ENCODE measurements at regions not wholly inside any gene's neighbourhood (a gene's known extent, or its start where the extent isn't known, plus 50 kb on each side); places are given as distances from the start of the nearest gene placed in this dataset.

- H3K79me2 ChIP-seq (ENCODE audit: low read depth): no peaks in the 10 kb centered on the region
- no peak overlapping the region for H3K27ac Mint-ChIP-seq
- peaks cover 19% of the 10 kb centered on the region for H3K4me1 ChIP-seq
- no peak overlapping the region for H3K4me3 ChIP-seq
- no peaks in the 10 kb centered on the region for H3K9me3 ChIP-seq (ENCODE audit: low read depth)
- no peaks in the 10 kb centered on the region for H3K9me3 Mint-ChIP-seq
- H3F3A ChIP-seq (ENCODE audit: low read depth): peaks cover 12% of the 10 kb centered on the region
- no peaks in the 10 kb centered on the region for H3K36me3 Mint-ChIP-seq
- H3K27ac ChIP-seq: no peak overlapping the region
- no peak for DNase-seq (ENCODE audit: low spot score)
- no peak overlapping the region for H2AFZ ChIP-seq (replicated peaks)
- H4K20me1 ChIP-seq (ENCODE audit: low read depth): no peaks in the 10 kb centered on the region
- H3K27me3 ChIP-seq: no peaks in the 10 kb centered on the region
- no peak overlapping the region for H3K4me3 Mint-ChIP-seq
- TF ChIP-seq EZH2phosphoT487 (IDR thresholded peaks at IDR 0.05): no peak
- no peak for TF ChIP-seq EZH2 (IDR thresholded peaks at IDR 0.05)
- TF ChIP-seq, protein P1, sequence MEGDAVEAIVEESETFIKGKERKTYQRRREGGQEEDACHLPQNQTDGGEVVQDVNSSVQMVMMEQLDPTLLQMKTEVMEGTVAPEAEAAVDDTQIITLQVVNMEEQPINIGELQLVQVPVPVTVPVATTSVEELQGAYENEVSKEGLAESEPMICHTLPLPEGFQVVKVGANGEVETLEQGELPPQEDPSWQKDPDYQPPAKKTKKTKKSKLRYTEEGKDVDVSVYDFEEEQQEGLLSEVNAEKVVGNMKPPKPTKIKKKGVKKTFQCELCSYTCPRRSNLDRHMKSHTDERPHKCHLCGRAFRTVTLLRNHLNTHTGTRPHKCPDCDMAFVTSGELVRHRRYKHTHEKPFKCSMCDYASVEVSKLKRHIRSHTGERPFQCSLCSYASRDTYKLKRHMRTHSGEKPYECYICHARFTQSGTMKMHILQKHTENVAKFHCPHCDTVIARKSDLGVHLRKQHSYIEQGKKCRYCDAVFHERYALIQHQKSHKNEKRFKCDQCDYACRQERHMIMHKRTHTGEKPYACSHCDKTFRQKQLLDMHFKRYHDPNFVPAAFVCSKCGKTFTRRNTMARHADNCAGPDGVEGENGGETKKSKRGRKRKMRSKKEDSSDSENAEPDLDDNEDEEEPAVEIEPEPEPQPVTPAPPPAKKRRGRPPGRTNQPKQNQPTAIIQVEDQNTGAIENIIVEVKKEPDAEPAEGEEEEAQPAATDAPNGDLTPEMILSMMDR (IDR thresholded peaks at IDR 0.05): no peak
- no peak overlapping the region for H3K9ac ChIP-seq
- no peaks in the 10 kb centered on the region for H3K27me3 Mint-ChIP-seq (ENCODE audit: insufficient read depth, low read depth)
- H3K4me1 Mint-ChIP-seq: no peaks in the 10 kb centered on the region
- H3K4me2 ChIP-seq: no peak overlapping the region
- H3K36me3 ChIP-seq: no peaks in the 10 kb centered on the region
Observed at GRCh38 chr4:123190176-123190575, 206.4 kb upstream of the SPRY1 start.

- H3K4me2 ChIP-seq: no peak overlapping the region
- H3K4me3 Mint-ChIP-seq: no peak overlapping the region
Observed at GRCh38 chr4:123191728-123192127, 204.9 kb upstream of the SPRY1 start.

GRCh38 chr4:123193802-123194367 is 202.7 kb upstream of the SPRY1 start:
- H3K36me3 Mint-ChIP-seq: peaks cover 2% of the 10 kb centered on the region
- H3K4me1 Mint-ChIP-seq: no peaks in the 10 kb centered on the region
- H4K20me1 ChIP-seq (ENCODE audit: low read depth): no peaks in the 10 kb centered on the region

More at GRCh38 chr4:123191728-123192127, 204.9 kb upstream of the SPRY1 start:
- Histone ChIP-seq H2AFZ (replicated peaks) (no peak overlapping the region), H3K9ac (no peak overlapping the region), H3F3A (ENCODE audit: low read depth) (peaks cover 6% of the 10 kb centered on the region), H4K20me1 (ENCODE audit: low read depth) (no peaks in the 10 kb centered on the region), H3K36me3 (no peaks in the 10 kb centered on the region), H3K4me1 (peaks cover 7% of the 10 kb centered on the region), H3K9me3 (ENCODE audit: low read depth) (no peaks in the 10 kb centered on the region), H3K27ac (no peak overlapping the region), H3K4me3 (no peak overlapping the region), H3K79me2 (ENCODE audit: low read depth) (no peaks in the 10 kb centered on the region), H3K27me3 (no peaks in the 10 kb centered on the region)
- H3K27ac Mint-ChIP-seq: no peak overlapping the region
- DNase-seq (ENCODE audit: low spot score): no peak
- TF ChIP-seq EZH2 (IDR thresholded peaks at IDR 0.05) (no peak), EZH2phosphoT487 (IDR thresholded peaks at IDR 0.05) (no peak)
- TF ChIP-seq, protein P1 (IDR thresholded peaks at IDR 0.05): no peak
- H3K27me3 Mint-ChIP-seq (ENCODE audit: insufficient read depth, low read depth): no peaks in the 10 kb centered on the region
- H3K9me3 Mint-ChIP-seq: no peaks in the 10 kb centered on the region
- peaks cover 2% of the 10 kb centered on the region for H3K36me3 Mint-ChIP-seq
- no peaks in the 10 kb centered on the region for H3K4me1 Mint-ChIP-seq

More at GRCh38 chr4:123193802-123194367, 202.7 kb upstream of the SPRY1 start:
- H3K4me3 Mint-ChIP-seq: no peak overlapping the region
- H3K36me3 ChIP-seq: no peaks in the 10 kb centered on the region
- H3K27me3 Mint-ChIP-seq (ENCODE audit: insufficient read depth, low read depth): no peaks in the 10 kb centered on the region
- H3K27ac ChIP-seq: no peak overlapping the region
- DNase-seq (ENCODE audit: low spot score): no peak
- H3K9me3 Mint-ChIP-seq: no peaks in the 10 kb centered on the region
- H3K27ac Mint-ChIP-seq: no peak overlapping the region
- H3K79me2 ChIP-seq (ENCODE audit: low read depth): no peaks in the 10 kb centered on the region
- H2AFZ ChIP-seq (replicated peaks): no peak overlapping the region
- no peaks in the 10 kb centered on the region for H3K9me3 ChIP-seq (ENCODE audit: low read depth)
- TF ChIP-seq EZH2phosphoT487 (IDR thresholded peaks at IDR 0.05) (no peak), EZH2 (IDR thresholded peaks at IDR 0.05) (no peak)
- TF ChIP-seq, protein P1 (IDR thresholded peaks at IDR 0.05): no peak
- no peak overlapping the region for H3K4me2 ChIP-seq
- H3K4me1 ChIP-seq: no peaks in the 10 kb centered on the region
- H3K9ac ChIP-seq: no peak overlapping the region
- H3K4me3 ChIP-seq: no peak overlapping the region
- no peaks in the 10 kb centered on the region for H3K27me3 ChIP-seq
- H3F3A ChIP-seq (ENCODE audit: low read depth): no peaks in the 10 kb centered on the region

All from neural progenitor cell (in vitro differentiated cells).